ENCODE measurements at regions not wholly inside any gene's neighbourhood (a gene's known extent, or its start where the extent isn't known, plus 50 kb on each side); places are given as distances from the start of the nearest gene placed in this dataset.

GRCh38 chr3:113117511-113118234 lies 93.7 kb upstream of the BOC start:
- TF ChIP-seq POLR2A (IDR thresholded peaks at IDR 0.05) (no peak), POLR2AphosphoS5 (IDR thresholded peaks at IDR 0.05) (no peak), EP300 (IDR thresholded peaks at IDR 0.05) (no peak)
- TF ChIP-seq, protein P1, sequence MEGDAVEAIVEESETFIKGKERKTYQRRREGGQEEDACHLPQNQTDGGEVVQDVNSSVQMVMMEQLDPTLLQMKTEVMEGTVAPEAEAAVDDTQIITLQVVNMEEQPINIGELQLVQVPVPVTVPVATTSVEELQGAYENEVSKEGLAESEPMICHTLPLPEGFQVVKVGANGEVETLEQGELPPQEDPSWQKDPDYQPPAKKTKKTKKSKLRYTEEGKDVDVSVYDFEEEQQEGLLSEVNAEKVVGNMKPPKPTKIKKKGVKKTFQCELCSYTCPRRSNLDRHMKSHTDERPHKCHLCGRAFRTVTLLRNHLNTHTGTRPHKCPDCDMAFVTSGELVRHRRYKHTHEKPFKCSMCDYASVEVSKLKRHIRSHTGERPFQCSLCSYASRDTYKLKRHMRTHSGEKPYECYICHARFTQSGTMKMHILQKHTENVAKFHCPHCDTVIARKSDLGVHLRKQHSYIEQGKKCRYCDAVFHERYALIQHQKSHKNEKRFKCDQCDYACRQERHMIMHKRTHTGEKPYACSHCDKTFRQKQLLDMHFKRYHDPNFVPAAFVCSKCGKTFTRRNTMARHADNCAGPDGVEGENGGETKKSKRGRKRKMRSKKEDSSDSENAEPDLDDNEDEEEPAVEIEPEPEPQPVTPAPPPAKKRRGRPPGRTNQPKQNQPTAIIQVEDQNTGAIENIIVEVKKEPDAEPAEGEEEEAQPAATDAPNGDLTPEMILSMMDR (IDR thresholded peaks at IDR 0.05) = no peak

All from upper lobe of left lung (tissue), 4 donors.